ENCODE measurements at regions not wholly inside any gene's neighbourhood (a gene's known extent, or its start where the extent isn't known, plus 50 kb on each side); places are given as distances from the start of the nearest gene placed in this dataset.

GRCh38 chr6:103264020-103264419 lies 1595.7 kb downstream of the HACE1 start:
- DNase-seq: no peak

DNA sequence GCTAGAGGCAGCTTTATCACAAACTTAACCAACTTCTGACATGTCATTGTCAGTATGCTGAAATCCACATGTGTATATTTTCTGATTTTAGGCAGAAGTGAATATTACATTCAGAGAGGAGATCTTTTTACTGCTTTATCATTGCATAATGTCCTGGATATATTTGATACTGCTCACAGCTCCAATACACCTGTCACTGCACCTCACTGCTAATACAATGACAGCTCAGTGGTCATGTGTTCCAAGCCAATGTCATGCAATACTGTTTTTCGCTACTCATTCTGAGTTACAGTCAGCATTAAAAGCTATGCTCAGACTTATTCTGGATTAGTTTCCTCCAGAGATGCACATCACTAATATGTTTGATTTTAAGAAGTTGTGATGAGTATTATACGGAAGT lies 1604.6 kb downstream of the HACE1 start:
- no peak for DNase-seq

DNA sequence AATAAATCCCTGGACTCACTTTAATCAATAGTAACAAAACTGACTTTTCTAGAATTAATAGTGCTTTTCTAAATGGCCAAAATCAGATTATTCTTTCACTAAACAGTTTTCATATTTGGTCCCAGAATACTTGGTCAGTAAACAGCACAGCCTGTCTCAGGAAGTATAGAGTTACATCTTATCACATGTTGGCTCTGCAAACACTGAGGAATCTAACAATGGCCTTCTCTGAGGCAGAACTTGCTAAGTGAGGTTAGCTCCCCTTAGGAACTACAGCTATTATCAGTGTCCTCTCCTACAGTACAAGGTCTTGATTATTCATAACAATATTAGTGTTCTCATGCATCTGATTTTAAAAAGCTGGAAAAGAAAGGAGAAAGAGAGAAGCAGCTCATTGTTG lies 1622.8 kb downstream of the HACE1 start:
- DNase-seq: no peak

DNA sequence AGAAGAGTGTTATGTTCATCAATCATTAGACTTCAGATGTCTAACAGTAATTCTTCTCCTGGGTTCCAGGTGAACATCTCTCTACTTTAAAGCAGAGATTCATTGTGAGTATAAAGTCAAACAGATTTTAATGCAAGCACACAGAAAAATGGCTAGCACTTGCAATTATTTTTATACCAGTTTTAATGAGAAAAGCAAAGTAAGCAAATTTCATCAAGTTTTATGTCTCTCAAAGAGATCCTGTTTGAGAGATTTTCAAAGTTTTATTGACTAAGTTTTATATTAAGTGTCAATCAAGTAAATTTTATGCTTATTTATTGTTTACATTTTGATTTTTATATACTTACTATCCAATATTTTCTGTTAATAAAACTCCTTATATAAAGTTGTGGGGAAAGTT lies 1628.5 kb downstream of the HACE1 start:
- no peak for DNase-seq

- no peak for DNase-seq
Measured at GRCh38 chr6:103215847-103216246, 1643.9 kb downstream of the HACE1 start.

DNA sequence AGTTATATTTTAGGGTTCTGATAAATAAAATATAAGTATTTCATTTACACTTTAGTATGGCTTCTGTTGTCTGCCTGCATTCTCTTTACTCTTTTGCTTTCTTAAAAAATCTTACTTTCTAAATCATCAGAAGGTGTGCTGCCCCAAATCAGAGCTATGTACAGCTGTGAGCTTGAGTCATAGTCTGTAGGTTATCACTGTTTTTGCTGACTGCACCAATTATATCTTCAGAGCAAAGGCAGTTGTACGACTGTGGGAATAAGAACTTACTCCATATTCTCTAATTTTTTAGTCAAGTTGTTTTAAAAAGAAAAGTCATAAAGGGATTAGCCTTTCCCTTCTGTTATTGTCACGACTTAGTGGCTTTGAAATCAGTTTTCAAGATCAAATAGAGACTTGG lies 1649.0 kb downstream of the HACE1 start:
- DNase-seq: no peak

- DNase-seq: no peak
Measured at GRCh38 chr6:103198386-103198785, 1661.3 kb downstream of the HACE1 start.

- no peak for DNase-seq
Measured at GRCh38 chr6:103193413-103193812, 1666.3 kb downstream of the HACE1 start.

DNA sequence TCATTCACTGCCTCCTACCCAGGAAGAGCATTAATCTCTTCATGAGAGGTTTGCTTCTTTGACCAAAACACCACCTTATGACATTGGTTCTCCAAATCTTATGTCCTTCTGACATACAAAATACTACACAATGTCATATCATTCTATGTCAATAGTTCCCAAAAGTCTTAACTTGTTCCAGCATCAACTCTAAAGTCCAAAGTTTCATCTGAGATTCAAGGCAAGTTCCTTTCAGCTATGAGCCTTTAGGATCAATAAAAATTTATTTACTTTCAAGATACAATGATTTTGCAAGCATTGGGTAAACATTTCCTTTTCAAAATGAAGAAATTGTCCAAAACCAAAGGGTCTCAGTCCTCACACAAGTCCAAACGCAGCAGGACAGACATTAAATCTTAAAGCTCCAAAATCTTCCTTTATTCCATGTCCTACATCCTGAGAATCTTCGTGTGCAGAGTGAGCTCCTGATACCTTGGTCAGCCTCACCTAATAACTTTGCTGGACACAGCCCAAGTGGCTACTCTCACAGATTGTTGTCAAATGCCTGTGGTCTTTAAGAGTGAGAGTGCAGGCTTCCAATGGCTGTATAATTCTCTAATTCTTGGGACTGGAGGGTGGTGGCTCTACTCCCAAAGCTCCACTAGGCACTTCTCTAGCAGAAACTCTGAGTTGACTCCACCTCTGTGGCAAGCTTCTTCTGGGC lies 1668.2 kb downstream of the HACE1 start:
- no peak for DNase-seq

GRCh38 chr6:103184776-103185175 lies 1674.9 kb downstream of the HACE1 start:
- no peak for DNase-seq

DNA sequence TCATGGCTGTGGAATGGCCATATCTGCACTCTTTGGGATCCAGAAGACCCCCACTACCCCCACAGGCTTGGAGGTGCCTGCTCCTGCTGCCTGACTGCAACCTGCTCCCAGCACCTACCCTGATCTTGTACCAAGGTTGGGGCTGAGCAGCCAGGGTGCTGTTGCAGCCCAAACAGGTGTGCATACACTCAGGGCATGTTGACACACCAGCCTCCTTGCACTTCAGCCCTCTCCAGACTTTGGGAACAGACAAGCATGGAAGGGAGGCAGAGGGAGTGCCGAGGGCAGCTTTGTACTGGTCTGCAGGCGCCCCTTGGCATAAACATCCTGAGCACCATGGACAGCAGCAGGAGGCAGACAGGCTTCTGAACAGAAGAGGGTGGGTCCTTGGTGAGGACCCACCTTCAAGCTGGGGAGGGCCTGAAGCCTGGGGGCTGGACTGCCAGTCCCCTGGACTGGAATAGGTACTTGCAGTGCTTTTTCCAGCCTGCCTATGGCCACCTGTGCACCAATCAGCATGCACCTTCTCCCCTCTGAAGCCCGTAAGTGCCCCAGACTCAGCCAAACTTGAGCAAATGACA lies 1675.8 kb downstream of the HACE1 start:
- no peak for DNase-seq

DNA sequence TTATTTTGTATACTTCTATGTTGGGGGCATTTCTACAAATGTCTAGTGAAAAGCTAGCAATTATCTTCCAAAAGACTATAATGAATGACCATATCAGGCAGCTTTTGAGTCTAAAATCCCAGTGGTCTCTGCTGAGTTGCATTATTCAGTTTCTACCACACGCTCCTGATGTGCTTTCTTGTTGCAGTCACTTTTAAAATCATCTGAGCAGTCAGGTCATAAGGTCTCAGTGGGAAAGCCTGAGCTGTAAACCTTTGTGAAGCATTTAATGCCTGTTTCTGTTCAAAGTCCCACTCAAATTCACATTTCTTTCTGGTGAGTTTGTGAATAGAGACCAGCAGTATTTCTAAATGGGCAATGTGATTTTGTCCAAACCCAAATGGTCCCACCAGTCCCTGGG lies 1681.5 kb downstream of the HACE1 start:
- no peak for DNase-seq

- DNase-seq: no peak
Measured at GRCh38 chr6:103177791-103178190, 1681.9 kb downstream of the HACE1 start.

DNA sequence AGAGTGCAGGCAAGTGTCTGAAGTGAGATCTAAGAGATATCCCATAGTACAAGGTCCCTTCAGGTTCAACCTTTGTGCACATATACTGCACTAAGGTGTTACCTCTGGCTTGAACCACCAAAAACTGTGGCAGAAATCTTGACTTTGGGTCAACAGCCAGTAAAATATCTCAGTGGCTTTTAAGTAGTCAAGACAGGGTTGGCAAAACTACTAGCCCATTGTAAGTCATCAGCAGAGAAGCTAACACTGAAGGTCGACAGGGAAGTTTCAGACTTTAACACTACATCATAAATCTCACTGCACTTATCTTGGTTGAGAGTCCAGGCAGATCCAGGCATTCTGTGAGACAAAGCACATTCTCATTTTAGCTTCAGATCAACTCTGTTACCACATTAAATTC lies 1684.7 kb downstream of the HACE1 start:
- no peak for DNase-seq

DNA sequence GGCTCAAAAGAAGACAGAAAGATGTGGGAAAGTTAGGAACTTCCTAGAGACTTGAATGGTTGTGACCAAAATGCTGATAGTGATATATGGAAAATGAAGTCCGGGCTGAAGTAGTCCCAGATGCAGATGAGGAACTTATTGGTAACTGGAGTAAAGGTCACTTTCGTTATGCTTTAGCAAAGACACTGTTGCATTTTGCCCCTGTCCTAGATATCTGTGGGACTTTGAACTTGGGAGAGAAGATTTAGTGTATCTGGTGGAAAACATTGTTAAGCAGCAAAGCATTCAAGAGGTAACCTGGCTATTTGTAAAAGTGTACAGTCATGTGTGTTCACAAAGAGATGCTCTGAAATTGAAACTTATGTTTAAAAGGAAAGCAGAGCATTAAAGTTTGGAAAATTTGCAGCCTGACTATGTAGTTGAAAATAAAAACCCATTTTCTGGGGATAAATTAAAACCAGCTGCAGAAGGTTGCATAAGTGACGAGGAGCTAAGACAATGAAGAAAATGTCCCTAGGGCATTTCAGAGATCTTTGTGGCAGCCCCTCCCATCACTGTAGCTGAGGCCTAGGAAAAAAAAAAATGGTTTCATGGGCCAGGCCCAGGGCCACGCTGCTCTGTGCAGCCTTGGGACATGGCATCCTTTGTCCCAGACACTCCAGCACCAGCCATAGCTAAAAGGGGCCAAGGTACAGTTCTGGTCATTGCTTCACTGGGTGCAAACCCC lies 1692.2 kb downstream of the HACE1 start:
- no peak for DNase-seq

DNA sequence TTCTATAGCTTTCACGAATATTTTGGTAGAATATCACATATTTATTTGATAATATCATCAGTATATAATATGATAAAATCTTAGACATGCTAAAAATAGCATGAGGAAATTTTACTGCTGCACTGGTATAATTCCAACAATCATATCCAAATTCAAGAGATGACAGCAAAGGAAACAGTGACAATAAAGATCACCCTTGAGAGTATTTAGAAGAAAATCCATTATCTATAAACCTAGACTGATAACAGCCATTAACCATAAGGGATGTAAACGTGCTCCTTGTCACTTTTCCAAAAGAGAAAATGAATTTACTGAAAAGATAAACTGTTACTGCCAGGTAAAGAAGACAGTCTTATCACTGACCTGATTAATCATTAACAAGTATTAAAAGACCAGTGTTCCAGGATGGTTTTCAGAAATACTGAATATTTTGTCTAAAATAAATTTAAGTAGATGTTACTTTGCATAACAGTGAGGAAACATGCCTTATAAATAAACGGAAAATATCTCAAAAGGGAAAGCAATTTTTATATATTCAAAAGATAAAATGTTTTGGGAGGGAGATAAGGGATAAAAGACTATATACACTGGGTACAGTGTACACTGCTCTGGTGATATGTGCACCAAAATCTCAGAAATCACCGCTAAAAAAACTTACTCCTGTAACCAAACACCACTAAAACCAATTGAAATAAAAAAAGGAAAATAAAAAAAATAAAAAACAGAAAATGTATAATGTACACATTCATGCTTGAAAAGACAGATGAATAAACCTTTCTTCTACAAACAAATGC lies 1704.7 kb downstream of the HACE1 start:
- DNase-seq: no peak

- DNase-seq: no peak
Measured at GRCh38 chr6:103153016-103153415, 1706.7 kb downstream of the HACE1 start.

- DNase-seq: no peak
Measured at GRCh38 chr6:103142902-103143301, 1716.8 kb downstream of the HACE1 start.

DNA sequence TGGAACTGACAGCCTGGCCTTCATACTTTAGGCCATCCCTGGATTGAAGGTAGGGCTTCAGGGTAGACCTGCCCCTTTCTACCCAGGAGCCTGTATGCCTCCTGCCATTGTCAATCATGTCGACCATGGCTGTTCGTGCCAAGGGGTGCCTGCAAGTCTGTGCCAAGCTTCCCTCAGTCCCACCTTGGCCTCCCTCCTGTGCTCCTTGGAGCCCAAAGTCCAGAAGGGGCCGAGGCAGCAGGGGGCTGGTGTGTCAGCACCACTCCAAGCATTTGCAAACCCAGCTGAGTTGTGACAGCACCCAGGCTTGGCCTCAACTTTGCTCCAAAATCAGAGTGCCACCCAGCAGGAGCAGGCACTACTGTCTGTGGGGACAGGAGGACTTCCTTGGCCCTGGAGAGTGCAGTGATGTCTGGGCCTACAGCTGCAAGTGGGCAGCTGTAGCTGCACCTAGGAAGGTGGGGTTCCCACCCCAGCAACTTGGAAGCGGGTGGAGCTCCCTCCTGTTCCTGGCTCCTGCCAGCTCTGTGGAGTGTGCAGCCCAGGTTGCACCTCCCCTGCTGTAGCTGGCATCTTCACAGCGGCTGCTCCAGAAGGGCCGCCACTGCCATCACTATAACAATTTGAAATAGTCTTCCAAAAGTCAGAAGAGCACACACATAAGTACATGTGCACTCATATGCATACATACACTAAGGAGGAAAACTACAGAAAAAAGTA lies 1719.3 kb downstream of the HACE1 start:
- no peak for DNase-seq

GRCh38 chr6:103139377-103139776 lies 1720.3 kb downstream of the HACE1 start:
- DNase-seq: no peak

DNA sequence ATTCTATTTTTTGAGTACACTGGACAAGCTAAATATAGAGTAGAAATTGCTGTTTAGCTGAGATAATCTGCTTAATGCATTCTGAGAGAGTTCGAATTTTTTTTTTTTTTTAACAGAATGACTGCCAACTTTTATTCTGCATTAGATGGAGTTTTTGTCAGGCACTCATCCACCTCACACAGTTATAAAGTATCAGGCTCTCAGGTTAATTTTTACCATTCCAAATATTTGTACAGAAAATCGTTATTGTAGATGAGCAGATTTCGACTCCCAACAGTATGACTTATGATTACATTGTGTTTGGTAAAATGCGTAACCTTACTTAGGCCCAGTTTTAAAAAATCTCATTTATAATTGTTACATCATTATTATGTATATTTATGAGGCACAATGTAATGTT lies 1731.0 kb downstream of the GRIK2 start:
- no peak for DNase-seq

DNA sequence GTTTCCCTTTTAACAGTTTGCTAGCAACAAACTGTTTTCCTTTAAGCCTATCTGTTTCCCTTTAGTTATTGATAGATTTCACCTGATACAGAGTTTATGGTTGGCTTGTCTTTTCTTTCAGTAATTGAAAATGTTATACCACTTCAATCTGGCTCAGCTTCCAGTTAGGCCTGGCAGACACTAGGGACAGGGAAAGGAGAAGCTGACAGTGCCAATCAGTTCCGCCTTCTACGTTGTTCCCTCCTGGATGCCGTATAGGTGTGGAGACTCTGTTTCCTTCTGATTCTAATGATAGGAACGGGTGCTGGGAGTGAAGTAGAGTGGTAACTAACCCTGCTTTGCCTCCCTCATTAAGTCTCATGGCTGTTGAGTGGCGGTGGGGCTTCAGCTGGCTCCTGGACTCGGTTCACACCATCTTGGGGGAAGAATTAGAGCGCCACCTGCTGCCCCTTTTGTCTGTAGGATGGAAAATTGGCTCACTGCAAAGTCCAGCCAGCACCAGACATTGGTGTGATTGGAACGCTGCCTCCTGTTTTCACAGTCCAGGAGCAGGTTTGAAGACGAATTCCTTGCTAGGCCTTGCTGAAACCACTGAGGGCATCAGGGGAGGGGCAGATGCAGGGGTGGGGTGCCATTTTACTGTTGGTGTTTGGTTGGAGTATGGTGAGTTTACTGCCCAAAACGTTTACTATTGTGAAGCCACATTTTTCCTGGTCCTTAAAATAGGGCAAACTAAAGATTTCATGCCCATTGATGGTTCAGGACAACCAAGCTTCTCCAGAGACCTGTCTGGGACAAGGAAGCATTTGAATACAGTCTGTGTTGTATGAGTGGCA lies 1729.5 kb downstream of the GRIK2 start:
- DNase-seq: no peak
